Stomach (tissue), 4 donors: ENCODE measurements at regions not wholly inside any gene's neighbourhood (a gene's known extent, or its start where the extent isn't known, plus 50 kb on each side); places are given as distances from the start of the nearest gene placed in this dataset.

ENCODE experiments used
- POLR2A ChIP-seq, 4 donors: fragments of 450-650 bp; IDR thresholded peaks; one replicate each; pipeline ENCODE4 v1.6.1; 2016; ENCODE audit warnings: antibody characterized with exemption in 4 of 4, control low read depth in 2 of 4, mild to moderate bottlenecking in 1 of 4, moderate library complexity in 1 of 4
- TF ChIP-seq, protein P1 (sequence below), 7 experiments: fragments of 450-650 bp in 4 of 7; fragments of 200-600 bp in 3 of 7; sonication (generic) in 3 of 7; IDR thresholded peaks; one replicate each; pipeline ENCODE4 v1.5.1; 2016 to 2019; ENCODE audit warnings: antibody characterized with exemption in 7 of 7, control low read depth in 2 of 7, mild to moderate bottlenecking in 1 of 7

DNA sequence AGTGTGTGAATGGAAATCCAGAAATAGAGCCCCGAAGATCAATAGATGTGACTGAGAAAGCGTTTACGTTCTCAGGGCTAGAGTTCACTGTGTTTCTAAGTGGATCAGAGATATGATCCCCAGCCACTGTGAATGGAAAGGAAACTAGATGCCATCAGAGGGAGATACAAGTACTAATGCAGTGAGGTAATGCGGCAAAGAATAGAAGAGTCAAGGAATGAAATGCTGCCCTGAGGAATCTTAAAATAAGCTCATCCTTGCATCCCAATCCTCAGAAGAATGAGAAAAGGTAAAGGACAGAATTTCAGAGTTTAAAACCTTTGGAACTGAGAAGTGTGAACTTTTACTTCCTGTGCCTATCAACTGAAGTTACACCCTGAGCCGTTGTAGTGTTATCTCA, 165.5 kb upstream of the ESRRG start:
- no peak for TF ChIP-seq POLR2A (IDR thresholded peaks at IDR 0.05)
- TF ChIP-seq, protein P1, sequence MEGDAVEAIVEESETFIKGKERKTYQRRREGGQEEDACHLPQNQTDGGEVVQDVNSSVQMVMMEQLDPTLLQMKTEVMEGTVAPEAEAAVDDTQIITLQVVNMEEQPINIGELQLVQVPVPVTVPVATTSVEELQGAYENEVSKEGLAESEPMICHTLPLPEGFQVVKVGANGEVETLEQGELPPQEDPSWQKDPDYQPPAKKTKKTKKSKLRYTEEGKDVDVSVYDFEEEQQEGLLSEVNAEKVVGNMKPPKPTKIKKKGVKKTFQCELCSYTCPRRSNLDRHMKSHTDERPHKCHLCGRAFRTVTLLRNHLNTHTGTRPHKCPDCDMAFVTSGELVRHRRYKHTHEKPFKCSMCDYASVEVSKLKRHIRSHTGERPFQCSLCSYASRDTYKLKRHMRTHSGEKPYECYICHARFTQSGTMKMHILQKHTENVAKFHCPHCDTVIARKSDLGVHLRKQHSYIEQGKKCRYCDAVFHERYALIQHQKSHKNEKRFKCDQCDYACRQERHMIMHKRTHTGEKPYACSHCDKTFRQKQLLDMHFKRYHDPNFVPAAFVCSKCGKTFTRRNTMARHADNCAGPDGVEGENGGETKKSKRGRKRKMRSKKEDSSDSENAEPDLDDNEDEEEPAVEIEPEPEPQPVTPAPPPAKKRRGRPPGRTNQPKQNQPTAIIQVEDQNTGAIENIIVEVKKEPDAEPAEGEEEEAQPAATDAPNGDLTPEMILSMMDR (IDR thresholded peaks at IDR 0.05), result no peak
